DND-41 (cell line): ENCODE measurements at regions not wholly inside any gene's neighbourhood (a gene's known extent, or its start where the extent isn't known, plus 50 kb on each side); places are given as distances from the start of the nearest gene placed in this dataset.

Experiments used
- ATAC-seq: fragments of 200-7000 bp; cut with Tn5 transposase; 3 replicates; pipeline ENCODE4 v1.9.1; 2021; ENCODE audit warnings: low read depth; ENCODE audit not compliant: insufficient read depth
- DNase-seq: peaks from one replicate; pipeline ENCODE4 v3.0.0-alpha.2; 2020
- H2AFZ ChIP-seq: 2 replicates; pipeline ENCODE4 v1.6.0; 2012; ENCODE audit warnings: low read depth, low read length
- H3K27ac ChIP-seq: 2 replicates; pipeline ENCODE4 v1.5.1; 2012; ENCODE audit warnings: low read length, inconsistent platforms
- H3K27me3 ChIP-seq: fragments of 200-600 bp; sonication (generic); 2 replicates; pipeline ENCODE4 v1.6.0; 2012; ENCODE audit warnings: low read length, mild to moderate bottlenecking, inconsistent platforms; ENCODE audit not compliant: insufficient read depth, poor library complexity
- H3K36me3 ChIP-seq: 2 replicates; pipeline ENCODE4 v1.5.1; 2012; ENCODE audit warnings: low read length, inconsistent platforms; ENCODE audit not compliant: insufficient read depth
- H3K4me1 ChIP-seq: 2 replicates; pipeline ENCODE4 v1.5.1; 2012; ENCODE audit warnings: mild to moderate bottlenecking, low read length; ENCODE audit not compliant: insufficient read depth
- H3K4me2 ChIP-seq: 2 replicates; pipeline ENCODE4 v1.6.0; 2012; ENCODE audit warnings: mild to moderate bottlenecking, moderate library complexity, low read length, inconsistent platforms; ENCODE audit not compliant: insufficient read depth
- H3K4me3 ChIP-seq, 2 experiments: fragments of 200-600 bp in 1 of 2; shearing (Covaris generic) in 1 of 2; 2 replicates each; pipeline ENCODE4 v1.5.1; 2012 to 2016; ENCODE audit warnings: inconsistent platforms in 2 of 2, low read length in 2 of 2, mild to moderate bottlenecking in 2 of 2, low read depth in 1 of 2, moderate library complexity in 1 of 2
- H3K79me2 ChIP-seq: 2 replicates; pipeline ENCODE4 v1.6.0; 2012; ENCODE audit warnings: low read length, inconsistent platforms; ENCODE audit not compliant: insufficient read depth
- H3K9ac ChIP-seq: 2 replicates; pipeline ENCODE4 v1.6.0; 2012; ENCODE audit warnings: low read depth, mild to moderate bottlenecking, inconsistent platforms, low read length, moderate library complexity
- H3K9me3 ChIP-seq: 2 replicates; pipeline ENCODE4 v1.5.1; 2012; ENCODE audit warnings: low read length, moderate library complexity, mild to moderate bottlenecking, inconsistent platforms; ENCODE audit not compliant: insufficient read depth, severe bottlenecking
- H4K20me1 ChIP-seq: 2 replicates; pipeline ENCODE4 v1.6.0; 2012; ENCODE audit warnings: low read length; ENCODE audit not compliant: insufficient read depth
- EZH2 ChIP-seq: IDR thresholded peaks from 3 replicates; pipeline ENCODE4 v1.6.1; 2012; ENCODE audit warnings: borderline replicate concordance, low read depth, mild to moderate bottlenecking, moderate library complexity, low read length, inconsistent platforms; ENCODE audit not compliant: severe bottlenecking
- TF ChIP-seq, protein P1 (sequence below): IDR thresholded peaks from 2 replicates; pipeline ENCODE4 v1.5.1; 2012; ENCODE audit warnings: borderline replicate concordance, low read length, moderate library complexity, mild to moderate bottlenecking; ENCODE audit not compliant: poor library complexity, severe bottlenecking; ENCODE audit errors: extremely low read depth

DNA sequence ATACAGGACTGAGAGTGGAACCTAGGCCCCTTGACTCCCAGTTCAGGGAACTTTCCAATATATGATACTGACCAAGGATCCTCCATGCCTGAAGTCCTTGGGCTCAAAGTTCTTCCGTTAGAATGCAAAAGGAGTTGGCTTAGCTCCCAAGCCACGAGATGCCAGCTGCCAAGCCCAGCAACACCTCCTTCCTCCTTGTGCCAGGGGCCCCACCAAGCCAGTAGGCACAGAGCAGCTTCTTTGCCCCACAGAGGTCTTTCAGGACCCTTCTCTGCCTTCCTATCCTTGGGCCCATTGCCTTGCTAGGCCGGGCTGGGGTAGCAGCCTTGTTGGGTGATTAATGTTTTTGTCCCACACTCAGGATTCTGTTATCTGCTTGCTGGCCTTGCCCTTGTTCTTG, 105.6 kb downstream of the EFNB1 start:
- no peaks in the 10 kb centered on the region for H4K20me1 ChIP-seq
- no peaks in the 10 kb centered on the region for H3K79me2 ChIP-seq
- no peak overlapping the region for H2AFZ ChIP-seq
- no peaks in the 10 kb centered on the region for H3K9me3 ChIP-seq
- no peaks in the 10 kb centered on the region for H3K36me3 ChIP-seq
- H3K4me1 ChIP-seq, result no peaks in the 10 kb centered on the region
- H3K27ac ChIP-seq, result no peak overlapping the region
- H3K9ac ChIP-seq, result no peak overlapping the region
- H3K27me3 ChIP-seq, result no peaks in the 10 kb centered on the region
- no peak overlapping the region for H3K4me2 ChIP-seq
- H3K4me3 ChIP-seq, result no peak overlapping the region
- TF ChIP-seq, protein P1, sequence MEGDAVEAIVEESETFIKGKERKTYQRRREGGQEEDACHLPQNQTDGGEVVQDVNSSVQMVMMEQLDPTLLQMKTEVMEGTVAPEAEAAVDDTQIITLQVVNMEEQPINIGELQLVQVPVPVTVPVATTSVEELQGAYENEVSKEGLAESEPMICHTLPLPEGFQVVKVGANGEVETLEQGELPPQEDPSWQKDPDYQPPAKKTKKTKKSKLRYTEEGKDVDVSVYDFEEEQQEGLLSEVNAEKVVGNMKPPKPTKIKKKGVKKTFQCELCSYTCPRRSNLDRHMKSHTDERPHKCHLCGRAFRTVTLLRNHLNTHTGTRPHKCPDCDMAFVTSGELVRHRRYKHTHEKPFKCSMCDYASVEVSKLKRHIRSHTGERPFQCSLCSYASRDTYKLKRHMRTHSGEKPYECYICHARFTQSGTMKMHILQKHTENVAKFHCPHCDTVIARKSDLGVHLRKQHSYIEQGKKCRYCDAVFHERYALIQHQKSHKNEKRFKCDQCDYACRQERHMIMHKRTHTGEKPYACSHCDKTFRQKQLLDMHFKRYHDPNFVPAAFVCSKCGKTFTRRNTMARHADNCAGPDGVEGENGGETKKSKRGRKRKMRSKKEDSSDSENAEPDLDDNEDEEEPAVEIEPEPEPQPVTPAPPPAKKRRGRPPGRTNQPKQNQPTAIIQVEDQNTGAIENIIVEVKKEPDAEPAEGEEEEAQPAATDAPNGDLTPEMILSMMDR, result no peak
- no peak for TF ChIP-seq EZH2
- ATAC-seq (no peak), DNase-seq (no peak)

DNA sequence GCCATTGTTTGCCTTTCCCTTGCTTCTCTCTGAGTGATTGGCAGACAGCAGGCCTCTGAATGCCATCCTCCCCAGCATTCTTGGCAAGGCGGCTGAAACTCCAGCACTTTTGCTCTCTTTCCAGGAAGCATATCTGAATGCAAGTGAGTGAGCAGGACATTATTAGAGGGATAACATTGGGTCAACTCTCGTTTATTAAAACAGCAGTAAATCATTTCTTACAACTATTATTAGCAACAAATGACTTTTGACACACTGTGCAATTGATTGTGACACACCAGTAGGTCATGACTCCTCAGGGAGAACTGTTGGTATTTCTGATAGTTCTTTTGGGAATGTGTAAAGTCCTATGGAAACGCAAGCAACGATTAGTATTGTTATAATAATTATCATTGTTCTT, 103.8 kb downstream of the EFNB1 start:
- Histone ChIP-seq H2AFZ (no peak overlapping the region), H3K9me3 (no peaks in the 10 kb centered on the region), H3K27ac (no peak overlapping the region), H4K20me1 (no peaks in the 10 kb centered on the region), H3K4me1 (no peaks in the 10 kb centered on the region), H3K36me3 (no peaks in the 10 kb centered on the region), H3K4me2 (no peak overlapping the region), H3K79me2 (no peaks in the 10 kb centered on the region), H3K27me3 (no peaks in the 10 kb centered on the region), H3K4me3 (no peak overlapping the region), H3K9ac (no peak overlapping the region)
- no peak for TF ChIP-seq EZH2
- TF ChIP-seq, protein P1, result no peak
- ATAC-seq, result no peak
- no peak for DNase-seq

DNA sequence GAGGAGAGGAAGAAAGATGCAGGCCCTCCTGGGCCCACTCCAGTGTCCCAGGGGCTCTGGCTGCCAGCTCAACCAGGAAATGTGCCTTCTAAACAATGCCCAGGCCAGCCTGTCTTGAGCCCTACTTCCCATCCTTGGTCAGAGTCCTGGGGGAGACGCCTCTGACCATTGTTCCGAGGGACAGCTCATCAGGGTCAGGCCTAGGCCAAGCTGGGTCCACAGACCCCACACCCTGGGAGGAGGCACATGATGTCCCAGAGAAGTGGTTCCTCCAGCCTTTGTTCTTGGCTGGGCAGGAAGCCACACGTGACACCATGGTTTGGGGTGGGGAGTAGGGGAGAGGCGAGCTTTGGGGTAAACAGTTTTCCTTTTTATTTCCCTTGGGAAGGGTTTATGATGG, 102.5 kb downstream of the EFNB1 start:
- no peaks in the 10 kb centered on the region for H3K79me2 ChIP-seq
- no peak overlapping the region for H2AFZ ChIP-seq
- no peak overlapping the region for H3K4me2 ChIP-seq
- DNase-seq, result no peak
- TF ChIP-seq, protein P1, result no peak
- no peak for TF ChIP-seq EZH2
- no peak overlapping the region for H3K9ac ChIP-seq
- no peak overlapping the region for H3K27ac ChIP-seq
- H3K9me3 ChIP-seq, result no peaks in the 10 kb centered on the region
- no peaks in the 10 kb centered on the region for H3K27me3 ChIP-seq
- no peaks in the 10 kb centered on the region for H4K20me1 ChIP-seq
- H3K4me3 ChIP-seq, result no peak overlapping the region
- no peaks in the 10 kb centered on the region for H3K36me3 ChIP-seq
- ATAC-seq, result no peak
- no peaks in the 10 kb centered on the region for H3K4me1 ChIP-seq
